ENCODE measurements at regions not wholly inside any gene's neighbourhood (a gene's known extent, or its start where the extent isn't known, plus 50 kb on each side); places are given as distances from the start of the nearest gene placed in this dataset.
A peak's percentile ranks its signal among the peaks of the same experiment; 100 is the strongest.

- TF ChIP-seq ZNF169 (tag by site-specific recombination; IDR thresholded peaks at IDR 0.05) (no peak), ZBTB1 (tag by site-specific recombination; IDR thresholded peaks at IDR 0.05) (no peak)
Measured at GRCh38 chr12:66984962-66985361, 284.2 kb upstream of the CAND1 start (continued).

GRCh38 chr12:66999141-66999540, 270.0 kb upstream of the CAND1 start:
- CTCF ChIA-PET = no interaction called here
- POLR2A ChIA-PET = no interaction called here
- TF ChIP-seq ZNF239 (tag by site-specific recombination; IDR thresholded peaks at IDR 0.05) = no peak
- no peak for TF ChIP-seq ZNF133 (tag by site-specific recombination; IDR thresholded peaks at IDR 0.05)
- no peak for TF ChIP-seq ZNF701 (tag by site-specific recombination; IDR thresholded peaks at IDR 0.05)
- TF ChIP-seq ZBTB21 (tag by site-specific recombination; IDR thresholded peaks at IDR 0.05) = no peak
- TF ChIP-seq ZBTB17 (tag by site-specific recombination; IDR thresholded peaks at IDR 0.05) = no peak
- no peak for TF ChIP-seq ZNF362 (tag by site-specific recombination; IDR thresholded peaks at IDR 0.05)
- TF ChIP-seq ZNF311 (tag by site-specific recombination; IDR thresholded peaks at IDR 0.05; ENCODE audit: borderline replicate concordance) = no peak
- TF ChIP-seq ZNF184 (tag by site-specific recombination; IDR thresholded peaks at IDR 0.05) = no peak
- no peak for TF ChIP-seq ZNF26 (tag by site-specific recombination; IDR thresholded peaks at IDR 0.05)
- TF ChIP-seq ZNF202 (tag by site-specific recombination; IDR thresholded peaks at IDR 0.05; ENCODE audit: borderline replicate concordance) = no peak
- TF ChIP-seq ZNF621 (tag by site-specific recombination; IDR thresholded peaks at IDR 0.05) = no peak
- Histone ChIP-seq H3K9me3 (ENCODE audit: control insufficient read depth, insufficient read depth, low read depth, low read length) (no peaks in the 10 kb centered on the region), H3K4me3 (ENCODE audit: low read depth, low read length) (no peak overlapping the region), H3K27ac (ENCODE audit: extremely low read depth, low read depth, low read length) (no peak overlapping the region), H3K36me3 (ENCODE audit: control insufficient read depth in 2 of 2, insufficient read depth in 1 of 2, low read length in 2 of 2) (no peaks in the 10 kb centered on the region), H3K4me1 (ENCODE audit: control insufficient read depth, insufficient read depth, low read length) (0 out of 2 replicates have a peak, but pooled peaks cover 3% of the 10 kb centered on the region)

GRCh38 chr12:67001251-67001650, 267.9 kb upstream of the CAND1 start:
- Histone ChIP-seq H3K4me1 (ENCODE audit: control insufficient read depth, insufficient read depth, low read length) (0 out of 2 replicates have a peak, but pooled peaks cover 3% of the 10 kb centered on the region), H3K27ac (ENCODE audit: extremely low read depth, low read depth, low read length) (no peak overlapping the region)
- CTCF ChIA-PET = interaction anchor here (1.1 kb wide), 1 partner anchor 20 kb away, joined by 4 read pairs; no protein-coding TSS in a partner anchor

GRCh38 chr12:67002720-67003119, 266.4 kb upstream of the CAND1 start:
- H3K27ac ChIP-seq (ENCODE audit: extremely low read depth, low read depth, low read length) = no peak overlapping the region
- H3K4me1 ChIP-seq (ENCODE audit: control insufficient read depth, insufficient read depth, low read length) = 0 out of 2 replicates have a peak, but pooled peaks cover 3% of the 10 kb centered on the region
- CTCF ChIA-PET = no interaction called here
- TF ChIP-seq ZNF654 (tag by site-specific recombination; IDR thresholded peaks at IDR 0.05; ENCODE audit: low read depth) (no peak), PRDM10 (tag by site-specific recombination; IDR thresholded peaks at IDR 0.05) (peak; percentile 81)
- POLR2A ChIA-PET = no interaction called here
- no peak overlapping the region for H3K4me3 ChIP-seq (ENCODE audit: low read depth, low read length)
- no peaks in the 10 kb centered on the region for H3K9me3 ChIP-seq (ENCODE audit: control insufficient read depth, insufficient read depth, low read depth, low read length)
- no peaks in the 10 kb centered on the region for H3K36me3 ChIP-seq (ENCODE audit: control insufficient read depth in 2 of 2, insufficient read depth in 1 of 2, low read length in 2 of 2)

More at GRCh38 chr12:67001251-67001650, 267.9 kb upstream of the CAND1 start:
- Histone ChIP-seq H3K36me3 (ENCODE audit: control insufficient read depth in 2 of 2, insufficient read depth in 1 of 2, low read length in 2 of 2) (no peaks in the 10 kb centered on the region), H3K9me3 (ENCODE audit: control insufficient read depth, insufficient read depth, low read depth, low read length) (no peaks in the 10 kb centered on the region), H3K4me3 (ENCODE audit: low read depth, low read length) (no peak overlapping the region)
- no peak for TF ChIP-seq GLI4 (tag by site-specific recombination; IDR thresholded peaks at IDR 0.05)
- TF ChIP-seq ZNF394 (tag by site-specific recombination; IDR thresholded peaks at IDR 0.05; ENCODE audit: borderline replicate concordance) = no peak
- POLR2A ChIA-PET = no interaction called here
